Caki2 (cell line): ENCODE measurements at regions not wholly inside any gene's neighbourhood (a gene's known extent, or its start where the extent isn't known, plus 50 kb on each side); places are given as distances from the start of the nearest gene placed in this dataset.

Source experiments
- DNase-seq: peaks from one replicate; pipeline ENCODE4 v3.0.0-alpha.2; 2015; ENCODE audit warnings: low read depth
- in situ Hi-C: cut with HindIII; loops from 2 replicates; pipeline ENCODE4 v1.10.0; 2016; ENCODE audit warnings: low sequenced_read_pairs, low pct_unique_long_range_greater_than_20kb, mixed read lengths

GRCh38 chr5:124580925-124581737 is 165.3 kb downstream of the ZNF608 start:
- in situ Hi-C loops = no loop called here

DNA sequence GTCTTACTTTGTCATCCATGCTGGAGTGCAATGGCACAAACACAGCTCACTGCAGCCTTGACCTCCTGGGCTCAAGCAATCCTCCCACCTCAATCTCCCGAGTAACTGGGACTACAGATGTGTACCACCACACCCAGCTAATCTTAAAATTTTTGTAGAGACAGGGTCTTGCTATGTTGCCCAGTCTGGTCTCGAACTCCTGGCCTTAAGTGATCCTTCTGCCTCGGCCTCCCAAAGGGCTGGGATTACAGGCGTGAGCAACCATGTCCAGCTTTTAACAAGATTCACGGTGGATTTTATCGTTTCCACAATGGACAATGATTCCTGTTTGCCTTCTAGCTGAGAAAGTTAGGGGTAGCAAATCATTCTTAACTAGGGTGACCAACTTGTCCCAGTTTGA is 165.9 kb downstream of the ZNF608 start:
- in situ Hi-C loops = no loop called here
- no peak for DNase-seq

More at GRCh38 chr5:124580925-124581737, 165.3 kb downstream of the ZNF608 start:
- peak; percentile 47 for DNase-seq

DNA sequence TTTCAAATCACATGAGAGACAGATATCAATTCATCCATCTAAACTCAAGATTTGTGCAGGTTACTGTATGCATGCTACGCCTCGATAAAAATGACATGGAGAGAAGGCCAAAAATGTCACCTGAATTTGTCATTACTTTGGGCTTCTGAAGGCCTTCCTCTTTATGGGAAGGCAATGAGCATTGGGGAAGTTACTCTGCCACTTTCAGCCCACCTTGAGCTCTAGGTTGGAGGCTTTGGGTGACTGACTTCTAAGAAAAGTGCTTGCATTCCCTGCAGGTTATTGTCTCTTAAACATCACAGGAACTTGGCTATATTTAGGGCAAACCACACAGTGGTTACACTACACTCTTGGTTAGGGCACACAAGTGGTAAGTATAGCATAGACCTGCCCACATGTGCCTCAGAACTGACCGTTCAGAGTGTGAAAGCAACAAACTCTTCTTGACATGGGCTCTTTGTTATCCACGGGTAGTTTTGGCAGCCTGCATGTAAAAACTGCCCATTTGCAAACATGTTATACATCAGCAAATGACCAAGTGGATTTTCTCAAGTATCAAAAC is 169.5 kb downstream of the ZNF608 start:
- no peak for DNase-seq
- in situ Hi-C loops = no loop called here

DNA sequence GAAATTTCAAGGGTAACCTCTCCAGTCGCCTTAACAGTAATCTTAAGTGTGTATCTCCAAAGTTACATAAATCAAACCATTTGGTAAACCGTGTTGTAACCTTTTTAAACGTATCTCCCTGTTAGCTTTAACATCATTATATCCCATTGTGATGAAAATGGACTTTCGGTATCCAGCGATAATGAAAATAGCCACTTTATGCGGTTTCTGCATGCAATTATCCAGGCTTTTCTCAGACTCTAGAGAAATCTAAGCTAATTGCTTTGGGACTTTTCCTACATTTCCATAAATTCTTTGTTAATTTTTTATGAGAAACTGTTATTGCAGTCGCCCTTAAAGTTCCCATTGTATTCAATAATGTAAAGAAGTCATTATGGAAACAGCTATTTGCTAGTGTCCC is 170.7 kb downstream of the ZNF608 start:
- no peak for DNase-seq
- in situ Hi-C loops = no loop called here

GRCh38 chr5:124574521-124575436 is 171.7 kb downstream of the ZNF608 start:
- no peak for DNase-seq
- in situ Hi-C loops = no loop called here

DNA sequence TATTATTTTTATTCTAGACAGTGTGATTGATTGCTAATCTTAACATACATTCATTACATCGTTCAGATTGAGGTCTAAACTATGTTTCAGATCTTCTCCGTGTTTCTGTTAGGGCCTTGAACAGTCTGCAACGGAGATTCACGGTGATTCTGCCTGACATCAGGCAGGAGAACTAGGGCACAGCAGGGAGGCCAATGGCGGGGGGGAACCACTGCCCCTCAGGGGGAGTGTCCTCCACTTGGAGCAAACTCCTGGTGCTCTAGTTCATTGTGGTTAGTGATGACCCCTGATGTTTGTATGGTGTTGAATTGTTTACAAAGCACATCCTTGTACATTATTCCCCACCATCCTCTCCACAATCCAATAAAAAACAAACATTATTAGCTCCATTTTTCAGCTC is 173.5 kb downstream of the ZNF608 start:
- no peak for DNase-seq
- in situ Hi-C loops = no loop called here

DNA sequence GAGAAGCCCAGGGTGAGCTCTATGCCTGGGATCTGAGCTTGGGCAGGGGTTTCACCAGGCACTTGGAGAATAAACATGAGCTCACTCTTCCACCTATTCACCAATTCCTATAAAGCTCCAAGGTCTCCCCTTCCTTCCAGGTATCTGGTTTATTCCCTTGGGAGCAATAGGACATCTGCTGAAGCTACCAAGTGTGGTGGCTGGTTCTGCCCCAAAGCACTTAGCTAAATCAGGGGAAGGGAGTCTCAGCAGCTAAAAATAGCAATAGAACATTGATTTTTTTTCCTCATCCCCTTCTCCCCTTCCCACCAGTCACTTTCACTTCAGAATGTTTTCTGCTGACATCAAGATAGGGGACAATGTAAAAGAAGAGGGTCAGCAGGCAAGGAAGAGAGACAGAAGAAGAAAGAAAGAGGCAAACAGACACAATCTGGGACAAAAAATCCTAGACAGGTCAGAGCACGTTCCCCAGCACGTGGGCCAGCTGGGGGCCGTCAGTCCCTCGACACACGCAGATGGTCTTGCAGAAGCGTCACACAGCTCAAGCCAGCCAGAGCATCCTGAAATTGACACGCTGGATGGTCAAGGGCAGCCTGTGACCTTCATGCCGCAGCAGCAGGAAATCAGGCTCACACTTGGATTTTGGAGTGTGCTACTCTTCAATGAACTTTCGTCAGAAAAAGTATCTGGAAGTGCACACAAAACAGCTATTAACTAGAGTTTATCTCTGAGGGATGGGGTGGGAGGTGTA is 176.0 kb downstream of the ZNF608 start:
- in situ Hi-C loops = no loop called here
- DNase-seq = no peak

DNA sequence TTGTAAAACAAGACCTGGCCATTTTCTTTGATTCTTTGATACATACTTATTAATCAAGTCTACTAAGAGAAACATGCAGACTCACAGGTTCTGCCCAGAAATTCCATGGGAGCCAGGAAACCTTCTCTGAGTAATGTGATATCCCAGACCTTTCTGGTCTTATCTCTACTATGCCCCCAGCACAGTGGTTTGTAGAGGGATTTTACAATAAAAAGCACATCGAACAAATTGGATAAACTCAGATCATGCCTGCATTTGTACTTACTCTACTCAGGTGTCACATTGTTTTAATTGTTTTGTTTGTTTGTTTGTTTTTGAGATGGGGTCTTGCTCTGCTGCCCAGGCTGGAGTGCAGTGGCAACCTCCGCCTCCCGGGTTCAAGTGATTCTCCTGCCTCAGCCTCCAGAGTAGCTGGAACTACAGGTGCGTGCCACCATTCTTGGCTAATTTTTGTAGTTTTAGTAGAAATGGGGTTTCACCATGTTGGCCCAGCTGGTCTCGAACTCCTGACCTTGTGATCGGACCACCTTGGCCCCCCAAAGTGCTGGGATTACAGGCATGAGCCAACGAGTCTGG is 179.5 kb downstream of the ZNF608 start:
- in situ Hi-C loops = no loop called here
- no peak for DNase-seq

- no peak for DNase-seq
- in situ Hi-C loops = no loop called here
Observed at GRCh38 chr5:124561451-124561850, 185.0 kb downstream of the ZNF608 start.

DNA sequence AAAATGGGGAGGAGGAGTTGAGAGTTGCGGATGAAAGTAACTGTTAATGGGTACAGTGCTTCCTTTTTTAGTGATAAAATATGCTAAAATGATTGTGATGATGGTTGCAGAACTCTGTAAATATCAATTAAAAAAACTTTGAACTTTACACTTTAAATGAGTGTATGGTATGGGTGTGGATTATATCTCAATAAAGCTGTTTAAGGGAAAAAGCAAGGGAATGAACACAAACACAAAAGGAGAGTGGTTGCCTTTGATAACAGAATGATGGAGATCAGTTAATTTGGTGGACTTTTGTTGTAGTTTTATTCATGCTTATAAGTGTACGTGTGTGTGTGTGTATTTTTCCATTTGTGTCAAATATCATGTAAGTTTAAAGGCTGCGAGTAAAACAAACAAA is 186.1 kb downstream of the ZNF608 start:
- in situ Hi-C loops = no loop called here
- DNase-seq = no peak

DNA sequence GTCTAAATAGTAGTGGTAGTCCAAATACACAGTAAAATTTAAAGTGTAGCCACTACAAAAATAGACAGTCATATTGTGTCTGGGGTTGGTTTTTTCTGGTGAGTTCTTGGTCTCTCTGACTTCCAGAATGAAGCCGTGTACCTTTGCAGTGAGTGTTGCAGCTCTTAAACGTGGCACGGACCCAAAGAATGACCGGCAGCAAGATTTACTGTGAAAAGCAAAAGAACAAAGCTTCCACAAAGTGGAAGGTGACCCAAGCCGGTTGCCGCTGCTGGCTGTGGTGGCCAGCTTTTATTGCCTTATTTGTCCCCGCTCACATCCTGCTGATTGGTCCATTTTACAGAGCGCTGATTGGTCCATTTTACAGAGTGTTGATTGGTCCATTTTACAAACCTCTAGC is 188.7 kb downstream of the ZNF608 start:
- in situ Hi-C loops = no loop called here
- no peak for DNase-seq

DNA sequence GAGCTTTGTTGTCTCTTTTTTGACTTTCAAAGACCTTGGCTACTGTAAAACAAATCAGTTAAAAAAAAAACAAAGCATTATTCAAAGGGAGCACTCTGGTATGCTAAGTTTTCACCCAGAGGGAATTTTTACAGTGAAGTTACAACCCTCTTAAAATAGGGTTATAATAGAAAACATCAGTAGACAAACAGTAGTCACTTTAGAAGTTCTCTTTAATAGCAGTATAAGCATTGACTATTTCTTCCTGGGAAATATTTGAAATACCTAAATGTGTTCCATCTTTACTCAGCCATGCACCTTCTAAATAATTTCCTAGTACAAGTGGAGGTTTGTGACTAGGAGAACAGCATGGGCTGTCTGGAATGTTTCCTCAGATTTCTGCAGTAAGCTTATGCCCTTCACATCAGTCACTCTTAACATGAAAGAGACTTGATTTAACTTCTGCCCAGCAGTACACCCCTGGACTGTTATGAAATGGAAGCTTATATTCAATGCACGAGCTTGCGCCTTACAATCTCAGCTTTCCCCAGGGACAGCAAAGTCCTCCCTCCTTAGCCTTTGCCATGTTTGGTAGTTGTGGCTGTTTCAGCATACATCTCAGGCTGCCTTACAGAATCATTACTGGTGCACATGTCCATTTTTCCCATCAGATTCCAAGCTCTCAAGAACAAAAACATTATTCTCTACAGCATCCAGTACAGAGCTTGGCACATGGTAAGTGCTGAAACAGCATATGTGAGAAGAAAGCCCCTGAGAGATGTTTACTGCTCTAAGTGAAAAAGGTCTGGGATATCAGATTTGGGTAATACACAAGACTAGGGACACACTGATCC is 191.5 kb downstream of the ZNF608 start:
- in situ Hi-C loops = no loop called here
- no peak for DNase-seq

DNA sequence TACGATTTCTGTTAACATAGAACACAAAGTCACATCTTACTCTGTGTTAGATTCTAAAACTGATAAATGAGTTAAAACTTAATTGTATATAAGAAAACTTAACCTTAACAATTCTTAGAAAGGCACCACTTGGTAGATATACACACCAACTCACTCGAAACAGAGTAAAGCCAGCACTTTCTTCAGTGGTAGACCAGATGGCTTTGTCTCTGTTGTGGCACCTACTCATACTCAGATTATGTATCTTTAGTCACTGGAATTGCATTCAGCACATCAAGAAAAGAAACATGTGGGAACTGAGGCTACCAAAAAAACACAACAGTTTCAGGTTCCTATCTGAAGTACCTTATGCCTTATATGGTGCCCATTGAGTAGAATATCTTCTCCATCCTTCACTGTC is 192.5 kb downstream of the ZNF608 start:
- in situ Hi-C loops = no loop called here
- DNase-seq = no peak

DNA sequence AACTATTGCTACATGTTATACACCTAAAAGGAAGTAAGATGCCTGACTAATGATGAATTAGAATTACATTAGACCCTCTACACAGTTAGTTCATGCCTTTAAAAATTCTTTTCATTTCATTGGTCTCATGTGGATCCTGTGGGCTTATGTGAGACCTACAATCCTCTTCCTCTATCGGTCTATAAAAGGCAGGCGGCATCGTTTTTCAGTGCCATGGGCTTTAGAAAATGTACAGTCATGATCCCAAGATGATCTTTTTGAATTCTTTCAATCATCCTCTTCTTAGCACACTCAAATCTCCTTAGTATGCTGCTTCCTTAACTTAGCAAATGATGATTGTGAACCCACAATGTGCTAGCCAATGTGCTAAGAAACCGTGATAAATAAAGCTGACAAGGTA is 193.9 kb downstream of the ZNF608 start:
- in situ Hi-C loops = no loop called here
- DNase-seq = no peak

DNA sequence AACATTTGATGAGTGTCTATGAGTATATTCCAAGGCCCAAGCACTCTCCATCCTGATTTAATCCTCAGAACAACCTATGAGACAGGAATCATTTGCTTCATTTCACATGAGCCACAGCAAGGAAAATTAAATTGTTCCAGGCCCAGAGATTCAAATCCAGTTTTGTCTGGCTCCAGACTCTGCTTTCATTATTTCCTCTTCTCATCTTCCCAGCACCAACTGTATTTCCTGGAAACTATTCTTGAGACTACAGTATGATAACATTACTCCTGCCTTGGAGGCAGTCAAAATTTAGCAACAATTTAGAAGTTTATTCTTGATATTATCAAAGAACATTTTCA is 194.5 kb downstream of the ZNF608 start:
- DNase-seq = no peak
- in situ Hi-C loops = no loop called here

DNA sequence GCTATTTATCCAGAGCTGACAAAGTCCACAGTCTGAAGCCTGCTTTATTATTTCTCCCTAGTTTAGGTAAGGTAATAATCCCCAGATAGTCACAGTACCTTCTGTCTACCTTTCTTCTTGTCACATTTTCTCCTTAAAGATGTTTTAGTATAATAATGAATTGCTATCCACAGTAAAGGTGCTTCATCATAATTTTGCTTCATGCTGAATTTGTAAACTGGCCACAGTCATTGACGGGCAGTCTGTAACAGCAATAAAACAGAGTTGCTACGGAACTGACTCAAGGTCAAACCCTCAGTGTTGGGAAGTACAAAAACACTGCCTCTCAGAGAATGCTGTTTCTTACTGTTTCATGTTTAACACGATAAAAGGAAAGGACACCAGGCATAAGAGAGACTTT is 195.7 kb downstream of the ZNF608 start:
- in situ Hi-C loops = no loop called here

DNA sequence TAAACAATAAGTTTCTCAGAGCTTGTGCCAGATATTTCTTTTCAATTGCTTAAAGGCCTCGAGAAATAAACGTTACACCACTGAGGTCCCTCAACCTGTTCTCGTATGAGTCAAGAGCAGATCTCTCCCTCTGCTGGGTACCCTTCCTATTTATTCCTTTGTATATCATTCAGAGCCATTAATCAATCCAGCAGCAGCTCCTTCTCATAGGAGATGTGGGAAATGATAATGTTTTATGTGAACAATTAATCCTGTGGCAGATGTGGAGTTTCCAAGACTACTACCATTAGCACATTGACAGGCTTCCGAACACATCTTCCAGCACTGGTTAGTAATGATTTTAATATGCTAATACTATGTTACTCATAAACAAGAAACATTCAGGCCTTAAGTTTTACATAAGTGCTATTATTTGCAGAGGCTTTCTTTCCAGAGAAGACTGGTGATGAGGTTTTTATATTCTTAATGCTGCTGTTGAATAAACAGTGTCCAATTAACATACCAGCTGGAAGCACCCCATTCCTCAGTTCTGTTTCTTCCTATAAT is 196.5 kb downstream of the ZNF608 start:
- in situ Hi-C loops = no loop called here
- no peak for DNase-seq

More for the DNA sequence above, 195.7 kb downstream of the ZNF608 start:
- DNase-seq = no peak
